SK-MEL-5 (cell line): ENCODE measurements at regions not wholly inside any gene's neighbourhood (a gene's known extent, or its start where the extent isn't known, plus 50 kb on each side); places are given as distances from the start of the nearest gene placed in this dataset.
"Not testable (repeated sequence)": the region's sequence is repeated elsewhere in the genome, so short reads cannot be mapped to it uniquely, and the experiment has no call there.

Experiments used
- DNase-seq: peaks from one replicate; pipeline ENCODE4 v3.0.0-alpha.2; 2016; ENCODE audit warnings: low read depth, low spot score
- in situ Hi-C: cut with HindIII; loops from 2 replicates; pipeline ENCODE4 v1.10.0; 2016; ENCODE audit warnings: low sequenced_read_pairs, high pct_unique_total_duplicates, low pct_unique_long_range_greater_than_20kb

- DNase-seq = no peak
- in situ Hi-C loops = no loop called here
Observed at GRCh38 chr10:21053953-21054690, 157.0 kb upstream of the NEBL start.

GRCh38 chr10:21052709-21053104, 155.6 kb upstream of the NEBL start:
- in situ Hi-C loops = no loop called here
- DNase-seq = no peak

GRCh38 chr10:21052072-21052708, 155.1 kb upstream of the NEBL start:
- no peak for DNase-seq
- in situ Hi-C loops = no loop called here

- DNase-seq = no peak
- in situ Hi-C loops = no loop called here
Observed at GRCh38 chr10:21049482-21049881, 152.4 kb upstream of the NEBL start.

- DNase-seq = no peak
- in situ Hi-C loops = no loop called here
Observed at GRCh38 chr10:21048068-21048467, 151.0 kb upstream of the NEBL start.

GRCh38 chr10:21047511-21047910, 150.4 kb upstream of the NEBL start:
- in situ Hi-C loops = no loop called here
- DNase-seq = no peak

- in situ Hi-C loops = no loop called here
- no peak for DNase-seq
Observed at GRCh38 chr10:21047096-21047495, 150.0 kb upstream of the NEBL start.

GRCh38 chr10:21043044-21043443, 145.9 kb upstream of the NEBL start:
- DNase-seq = no peak
- in situ Hi-C loops = no loop called here

- no peak for DNase-seq
- in situ Hi-C loops = no loop called here
Observed at GRCh38 chr10:21042536-21042935, 145.4 kb upstream of the NEBL start.

GRCh38 chr10:21041763-21042458, 144.8 kb upstream of the NEBL start:
- no peak for DNase-seq
- in situ Hi-C loops = no loop called here

GRCh38 chr10:21039721-21040120, 142.6 kb upstream of the NEBL start:
- DNase-seq = no peak
- in situ Hi-C loops = no loop called here

- in situ Hi-C loops = no loop called here
- DNase-seq = no peak
Observed at GRCh38 chr10:21036757-21037156, 139.6 kb upstream of the NEBL start.

- DNase-seq, in situ Hi-C loops: not testable (repeated sequence)
Observed at GRCh38 chr10:21034770-21035169, 137.7 kb upstream of the NEBL start.

GRCh38 chr10:21034241-21034640, 137.1 kb upstream of the NEBL start:
- in situ Hi-C loops = no loop called here
- DNase-seq = no peak

GRCh38 chr10:21032587-21033319, 135.6 kb upstream of the NEBL start:
- in situ Hi-C loops = no loop called here
- DNase-seq = no peak

- in situ Hi-C loops = no loop called here
- DNase-seq = no peak
Observed at GRCh38 chr10:21031232-21031795, 134.2 kb upstream of the NEBL start.

- in situ Hi-C loops = no loop called here
- no peak for DNase-seq
Observed at GRCh38 chr10:21030091-21030490, 133.0 kb upstream of the NEBL start.

GRCh38 chr10:21022821-21023220, 125.7 kb upstream of the NEBL start:
- in situ Hi-C loops = no loop called here
- DNase-seq = no peak
